B cell (primary cell): ENCODE measurements at regions not wholly inside any gene's neighbourhood (a gene's known extent, or its start where the extent isn't known, plus 50 kb on each side); places are given as distances from the start of the nearest gene placed in this dataset.

Experiments used
- CTCF ChIP-seq: fragments of 200-600 bp; IDR thresholded peaks from one replicate; pipeline ENCODE4 v1.8.0; 2022; ENCODE audit warnings: antibody characterized with exemption, mild to moderate bottlenecking
- EZH2 ChIP-seq: IDR thresholded peaks from 2 replicates; pipeline ENCODE4 v1.6.1; 2012; ENCODE audit warnings: borderline replicate concordance, low read depth, mild to moderate bottlenecking, moderate library complexity, low read length; ENCODE audit not compliant: insufficient read depth, poor library complexity, severe bottlenecking

- TF ChIP-seq CTCF (no peak), EZH2 (no peak)
Measured at GRCh38 chr9:117992006-117992405, 287.8 kb downstream of the TLR4 start.
